Osteoblast (primary cell): ENCODE measurements at regions not wholly inside any gene's neighbourhood (a gene's known extent, or its start where the extent isn't known, plus 50 kb on each side); places are given as distances from the start of the nearest gene placed in this dataset.

ENCODE experiments used
- DNase-seq: peaks from one replicate; pipeline ENCODE4 v3.0.0; 2011; ENCODE audit warnings: low spot score, mixed read lengths; ENCODE audit not compliant: insufficient read length; ENCODE audit errors: missing footprints
- H2AFZ ChIP-seq: 2 replicates; pipeline ENCODE4 v1.6.0; 2011; ENCODE audit warnings: mild to moderate bottlenecking, low read length
- H3K27ac ChIP-seq: 2 replicates; pipeline ENCODE4 v1.5.1; 2011; ENCODE audit warnings: mild to moderate bottlenecking, low read depth, low read length, moderate library complexity
- H3K27me3 ChIP-seq: 2 replicates; pipeline ENCODE4 v1.6.0; 2012; ENCODE audit warnings: mild to moderate bottlenecking, control low read depth, inconsistent platforms, low read length, moderate library complexity; ENCODE audit not compliant: insufficient read depth
- H3K36me3 ChIP-seq: 2 replicates; pipeline ENCODE4 v1.5.1; 2011; ENCODE audit warnings: mild to moderate bottlenecking, low read length, control low read depth, moderate library complexity; ENCODE audit not compliant: insufficient read depth
- H3K4me1 ChIP-seq: 2 replicates; pipeline ENCODE4 v1.5.1; 2011; ENCODE audit warnings: mild to moderate bottlenecking, low read length, control low read depth, moderate library complexity; ENCODE audit not compliant: insufficient read depth
- H3K4me2 ChIP-seq: 2 replicates; pipeline ENCODE4 v1.6.0; 2011; ENCODE audit warnings: mild to moderate bottlenecking, low read length; ENCODE audit not compliant: insufficient read depth
- H3K4me3 ChIP-seq: fragments of 200-600 bp; sonication (generic); 3 replicates; pipeline ENCODE4 v1.5.1; 2012; ENCODE audit warnings: mild to moderate bottlenecking, low read length, inconsistent platforms; ENCODE audit not compliant: insufficient read depth
- H3K79me2 ChIP-seq: 2 replicates; pipeline ENCODE4 v1.6.0; 2012; ENCODE audit warnings: mild to moderate bottlenecking, low read length, control low read depth, inconsistent platforms; ENCODE audit not compliant: insufficient read depth
- H3K9me3 ChIP-seq: 2 replicates; pipeline ENCODE4 v1.5.1; 2011; ENCODE audit warnings: low read depth, low read length, control low read depth
- H4K20me1 ChIP-seq: 2 replicates; pipeline ENCODE4 v1.6.0; 2012; ENCODE audit warnings: mild to moderate bottlenecking, low read length, control low read depth; ENCODE audit not compliant: insufficient read depth
- TF ChIP-seq, protein P1 (sequence below): IDR thresholded peaks from 2 replicates; pipeline ENCODE4 v1.5.1; 2011; ENCODE audit warnings: mild to moderate bottlenecking, low read depth, low read length, moderate library complexity; ENCODE audit errors: extremely low read depth

DNA sequence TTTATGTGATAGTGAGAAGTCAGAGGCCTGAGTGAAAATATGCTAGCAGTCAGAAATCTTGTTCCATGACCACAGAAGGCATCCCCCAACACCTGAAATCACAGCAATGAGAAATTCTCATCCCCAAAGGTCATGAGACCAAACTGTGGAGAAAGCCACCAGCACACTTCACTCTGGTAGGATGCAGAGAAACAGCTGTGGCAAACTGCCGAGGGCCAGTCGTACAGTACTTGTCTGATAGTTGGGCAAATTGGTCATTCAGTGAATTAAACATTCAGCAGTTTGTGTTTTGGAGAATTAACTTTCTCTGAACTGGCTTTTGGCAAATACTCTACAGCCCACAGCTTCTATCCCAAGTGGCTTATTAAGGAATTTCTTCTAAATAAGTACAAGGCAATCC is 117.2 kb downstream of the TSN start:
- no peak overlapping the region for H3K4me3 ChIP-seq
- no peak overlapping the region for H3K27ac ChIP-seq
- H3K27me3 ChIP-seq = peaks cover 6% of the 10 kb centered on the region
- no peaks in the 10 kb centered on the region for H3K9me3 ChIP-seq
- no peak for DNase-seq
- no peaks in the 10 kb centered on the region for H4K20me1 ChIP-seq
- TF ChIP-seq, protein P1, sequence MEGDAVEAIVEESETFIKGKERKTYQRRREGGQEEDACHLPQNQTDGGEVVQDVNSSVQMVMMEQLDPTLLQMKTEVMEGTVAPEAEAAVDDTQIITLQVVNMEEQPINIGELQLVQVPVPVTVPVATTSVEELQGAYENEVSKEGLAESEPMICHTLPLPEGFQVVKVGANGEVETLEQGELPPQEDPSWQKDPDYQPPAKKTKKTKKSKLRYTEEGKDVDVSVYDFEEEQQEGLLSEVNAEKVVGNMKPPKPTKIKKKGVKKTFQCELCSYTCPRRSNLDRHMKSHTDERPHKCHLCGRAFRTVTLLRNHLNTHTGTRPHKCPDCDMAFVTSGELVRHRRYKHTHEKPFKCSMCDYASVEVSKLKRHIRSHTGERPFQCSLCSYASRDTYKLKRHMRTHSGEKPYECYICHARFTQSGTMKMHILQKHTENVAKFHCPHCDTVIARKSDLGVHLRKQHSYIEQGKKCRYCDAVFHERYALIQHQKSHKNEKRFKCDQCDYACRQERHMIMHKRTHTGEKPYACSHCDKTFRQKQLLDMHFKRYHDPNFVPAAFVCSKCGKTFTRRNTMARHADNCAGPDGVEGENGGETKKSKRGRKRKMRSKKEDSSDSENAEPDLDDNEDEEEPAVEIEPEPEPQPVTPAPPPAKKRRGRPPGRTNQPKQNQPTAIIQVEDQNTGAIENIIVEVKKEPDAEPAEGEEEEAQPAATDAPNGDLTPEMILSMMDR = no peak
- H3K4me2 ChIP-seq = no peak overlapping the region
- no peaks in the 10 kb centered on the region for H3K79me2 ChIP-seq
- no peaks in the 10 kb centered on the region for H3K4me1 ChIP-seq
- no peaks in the 10 kb centered on the region for H3K36me3 ChIP-seq
- H2AFZ ChIP-seq = no peak overlapping the region

DNA sequence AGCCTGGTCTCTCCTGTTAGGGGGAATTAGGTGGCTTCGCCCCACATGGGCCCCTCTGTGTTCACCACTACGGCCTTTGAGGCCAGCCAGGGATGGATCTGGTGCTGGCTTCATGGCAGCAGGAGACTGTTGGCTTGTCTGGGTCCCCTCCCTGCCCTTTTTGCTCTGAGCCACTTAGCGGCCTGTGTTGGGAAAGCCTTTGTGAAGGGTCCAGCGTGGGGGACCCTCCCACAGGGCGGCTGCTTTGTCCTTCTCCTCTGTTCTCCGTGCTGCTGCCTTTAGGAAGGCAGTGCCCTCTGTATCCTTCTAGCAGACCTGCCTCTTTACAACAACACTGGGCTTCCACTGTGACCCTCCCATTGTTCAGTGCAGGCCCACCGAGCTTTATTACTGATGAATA is 118.4 kb downstream of the TSN start:
- Histone ChIP-seq H3K4me1 (no peaks in the 10 kb centered on the region), H3K27me3 (peaks cover 6% of the 10 kb centered on the region), H2AFZ (no peak overlapping the region), H4K20me1 (no peaks in the 10 kb centered on the region), H3K4me3 (no peak overlapping the region), H3K9me3 (no peaks in the 10 kb centered on the region), H3K79me2 (no peaks in the 10 kb centered on the region), H3K36me3 (no peaks in the 10 kb centered on the region), H3K27ac (no peak overlapping the region), H3K4me2 (no peak overlapping the region)
- no peak for DNase-seq
- TF ChIP-seq, protein P1 = no peak

DNA sequence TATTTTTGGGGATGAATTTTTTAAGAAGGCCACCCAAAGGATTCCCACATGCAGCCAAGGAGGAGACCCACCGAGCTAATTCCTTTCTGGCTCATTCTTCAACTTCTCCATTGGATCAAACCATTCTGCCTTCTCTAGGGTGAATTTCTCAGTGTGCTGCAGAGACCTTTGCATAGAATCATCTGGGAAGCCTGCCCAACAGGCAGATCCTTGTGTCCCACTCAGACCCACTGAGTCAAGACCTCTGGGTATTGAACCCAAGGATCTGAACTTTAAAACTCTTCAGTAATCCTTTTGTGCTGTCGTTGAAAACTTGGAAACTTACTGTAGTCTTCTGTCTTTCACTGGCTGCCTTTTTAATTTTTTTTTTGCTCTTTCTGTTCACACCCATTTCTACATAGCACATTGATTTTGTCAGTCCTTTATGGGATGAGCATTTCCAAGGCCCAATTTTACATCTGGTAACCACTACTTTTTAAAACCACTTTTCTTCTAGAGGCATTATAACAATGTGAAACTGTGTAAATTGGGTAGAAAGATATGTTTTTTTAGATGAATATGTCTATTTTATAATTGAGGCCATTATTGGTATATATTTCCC is 120.2 kb downstream of the TSN start:
- Histone ChIP-seq H3K27ac (no peak overlapping the region), H4K20me1 (no peaks in the 10 kb centered on the region), H3K4me1 (no peaks in the 10 kb centered on the region), H3K36me3 (no peaks in the 10 kb centered on the region), H3K79me2 (no peaks in the 10 kb centered on the region), H3K27me3 (peaks cover 6% of the 10 kb centered on the region), H3K4me2 (no peak overlapping the region), H3K4me3 (no peak overlapping the region), H2AFZ (no peak overlapping the region), H3K9me3 (no peaks in the 10 kb centered on the region)
- DNase-seq = no peak
- TF ChIP-seq, protein P1 = no peak

DNA sequence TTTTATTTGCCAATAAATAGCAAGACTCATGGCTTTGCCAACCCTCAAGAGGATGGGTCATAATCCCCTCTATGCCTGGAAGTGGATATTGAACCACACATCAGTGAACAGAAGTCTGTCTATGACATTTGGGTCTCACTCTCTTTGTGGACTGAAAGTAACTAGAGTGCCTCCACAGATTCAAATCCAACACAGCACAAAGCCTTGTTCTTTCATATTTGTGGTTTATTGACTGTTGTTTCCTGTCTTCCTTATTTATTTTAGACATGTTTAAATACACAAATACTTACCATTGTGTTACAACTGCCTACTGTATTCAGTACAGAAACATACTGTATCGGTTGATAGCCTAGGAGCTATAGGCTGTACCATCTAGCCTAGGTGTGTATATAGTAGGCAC is 121.9 kb downstream of the TSN start:
- Histone ChIP-seq H3K4me1 (no peaks in the 10 kb centered on the region), H3K4me3 (no peak overlapping the region), H4K20me1 (no peaks in the 10 kb centered on the region), H2AFZ (no peak overlapping the region), H3K36me3 (no peaks in the 10 kb centered on the region), H3K9me3 (no peaks in the 10 kb centered on the region), H3K27ac (no peak overlapping the region), H3K79me2 (no peaks in the 10 kb centered on the region), H3K27me3 (peaks cover 6% of the 10 kb centered on the region), H3K4me2 (no peak overlapping the region)
- no peak for DNase-seq
- TF ChIP-seq, protein P1 = no peak
